GM19238 (cell line): ENCODE measurements at regions not wholly inside any gene's neighbourhood (a gene's known extent, or its start where the extent isn't known, plus 50 kb on each side); places are given as distances from the start of the nearest gene placed in this dataset.
"Not testable (repeated sequence)": the region's sequence is repeated elsewhere in the genome, so short reads cannot be mapped to it uniquely, and the experiment has no call there.

Experiments
- DNase-seq: peaks from one replicate; pipeline ENCODE4 v3.0.0; 2011; ENCODE audit warnings: low spot score; ENCODE audit not compliant: insufficient read length

GRCh38 chr7:112592565-112593263 lies 111.9 kb downstream of the LSMEM1 start:
- not testable (repeated sequence) for DNase-seq

- no peak for DNase-seq
Measured at GRCh38 chr7:112594397-112594796, 113.6 kb downstream of the LSMEM1 start.

DNA sequence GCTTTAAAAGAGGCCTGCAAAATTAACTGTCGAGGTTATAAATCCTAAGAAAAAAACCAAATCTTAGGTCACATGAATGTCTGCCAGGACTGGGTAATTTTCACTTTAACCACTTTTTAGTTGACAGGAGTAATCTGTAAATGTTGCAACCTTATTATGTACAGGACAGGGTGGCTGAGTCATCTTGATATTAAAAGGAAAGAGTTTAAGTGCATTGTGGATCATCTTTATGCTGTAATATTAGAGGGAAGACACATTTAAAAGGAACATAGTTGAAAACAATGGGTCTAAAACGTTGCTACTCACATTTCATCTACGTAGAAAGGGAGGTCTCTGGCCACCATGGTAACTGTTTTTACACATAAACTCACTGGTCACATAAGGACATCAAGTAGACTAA lies 115.5 kb downstream of the LSMEM1 start:
- no peak for DNase-seq

DNA sequence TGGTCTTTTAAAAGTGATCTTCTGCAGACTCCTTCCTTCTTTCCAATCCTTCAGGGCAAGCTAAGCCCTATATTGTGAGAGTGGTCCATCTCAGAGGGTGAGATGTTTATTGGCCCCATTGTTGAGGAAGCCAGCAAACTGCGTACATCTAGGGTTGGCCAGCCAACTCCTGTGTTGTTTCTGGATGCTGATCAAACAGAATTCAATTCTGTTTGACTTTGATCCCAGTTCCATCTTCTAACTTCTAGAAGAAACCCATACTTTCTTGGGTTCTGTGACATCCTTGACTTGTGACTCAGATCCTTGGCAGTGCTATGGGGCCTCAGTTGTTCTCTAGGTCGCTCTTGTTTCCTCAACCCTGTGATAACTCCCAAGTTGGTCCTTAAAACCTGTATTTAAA lies 116.2 kb downstream of the LSMEM1 start:
- DNase-seq: no peak

- DNase-seq: no peak
Measured at GRCh38 chr7:112603673-112604072, 122.9 kb downstream of the LSMEM1 start.

DNA sequence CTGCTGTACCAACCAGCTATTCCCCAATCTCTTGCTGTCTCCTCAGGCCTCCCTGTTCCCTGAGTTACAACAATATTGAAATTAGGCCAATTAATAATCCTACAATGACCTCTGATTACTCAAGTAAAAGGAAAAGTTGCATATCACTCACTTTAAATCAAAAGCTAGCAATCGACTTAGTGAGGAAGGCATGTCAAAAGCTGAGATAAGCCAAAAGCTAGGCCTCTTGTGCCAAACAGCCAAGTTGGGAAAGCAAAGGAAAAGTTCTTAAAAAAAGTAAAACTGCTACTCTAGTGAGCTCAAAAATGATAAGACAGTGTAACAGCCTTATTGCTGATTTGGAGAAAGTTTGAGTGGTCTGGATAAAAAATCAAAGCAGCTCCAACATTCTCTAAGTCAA lies 129.8 kb downstream of the LSMEM1 start:
- no peak for DNase-seq

- no peak for DNase-seq
Measured at GRCh38 chr7:112615701-112616100, 134.9 kb downstream of the LSMEM1 start.

- no peak for DNase-seq
Measured at GRCh38 chr7:112616295-112616694, 135.5 kb downstream of the LSMEM1 start.

- DNase-seq: no peak
Measured at GRCh38 chr7:112619343-112619742, 138.6 kb downstream of the LSMEM1 start.

GRCh38 chr7:112622159-112622715 lies 141.4 kb downstream of the LSMEM1 start:
- no peak for DNase-seq

GRCh38 chr7:112624416-112624815 lies 143.6 kb downstream of the LSMEM1 start:
- no peak for DNase-seq

- no peak for DNase-seq
Measured at GRCh38 chr7:112630565-112630964, 149.8 kb downstream of the LSMEM1 start.

DNA sequence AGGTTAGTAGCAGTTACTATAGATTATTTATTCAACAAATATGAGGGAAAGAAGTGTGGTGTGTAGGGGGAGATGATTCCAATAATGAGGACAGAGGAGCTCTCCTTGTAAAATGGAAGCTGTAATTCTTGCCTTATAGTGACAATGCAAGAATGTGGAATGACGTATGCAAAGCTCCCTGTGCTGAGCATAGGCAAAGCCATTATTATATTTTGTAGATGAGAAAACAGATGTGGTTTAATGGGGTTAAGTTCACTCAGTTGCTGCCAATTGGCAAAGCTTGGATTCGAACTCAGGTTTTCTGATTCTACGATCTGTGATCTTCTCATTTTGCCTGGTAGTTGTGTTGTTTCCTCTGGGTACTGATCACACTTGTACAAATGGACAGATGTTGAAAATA lies 153.3 kb downstream of the LSMEM1 start:
- DNase-seq: no peak

GRCh38 chr7:112635742-112636141 lies 154.5 kb downstream of the TMEM168 start:
- no peak for DNase-seq

DNA sequence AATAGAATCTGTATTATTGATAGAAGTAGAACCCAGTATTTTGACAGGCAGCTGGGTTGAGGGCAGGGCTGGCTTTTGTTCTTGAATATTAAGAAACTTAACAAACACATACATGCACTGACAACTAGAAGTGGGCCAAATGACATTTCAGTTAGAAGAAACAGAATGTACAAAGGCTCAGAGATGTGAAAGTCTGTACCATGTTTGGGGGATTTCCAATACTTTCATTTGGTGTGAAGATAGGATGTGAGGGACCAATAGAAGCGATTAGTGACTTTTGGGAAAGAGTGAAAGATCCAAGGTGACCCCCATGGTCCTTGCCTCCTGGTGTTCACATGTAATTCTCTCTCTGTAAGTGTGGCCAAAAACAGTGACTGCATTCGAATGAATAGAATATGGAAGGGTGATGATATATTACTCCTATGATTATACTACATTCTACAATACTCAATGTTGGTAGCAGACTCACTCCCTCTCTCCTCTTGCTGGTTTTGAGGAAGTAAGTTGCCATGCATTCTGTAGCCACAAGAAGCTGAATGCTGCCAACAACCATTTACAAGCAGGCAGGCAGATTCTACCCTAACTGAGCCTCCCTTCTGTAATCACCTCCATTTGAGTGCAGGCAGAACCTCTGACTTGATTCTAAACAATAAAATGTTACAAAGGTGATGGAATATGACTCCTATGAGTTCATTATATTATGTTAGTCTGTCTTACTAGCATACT lies 151.4 kb downstream of the TMEM168 start:
- DNase-seq: no peak

DNA sequence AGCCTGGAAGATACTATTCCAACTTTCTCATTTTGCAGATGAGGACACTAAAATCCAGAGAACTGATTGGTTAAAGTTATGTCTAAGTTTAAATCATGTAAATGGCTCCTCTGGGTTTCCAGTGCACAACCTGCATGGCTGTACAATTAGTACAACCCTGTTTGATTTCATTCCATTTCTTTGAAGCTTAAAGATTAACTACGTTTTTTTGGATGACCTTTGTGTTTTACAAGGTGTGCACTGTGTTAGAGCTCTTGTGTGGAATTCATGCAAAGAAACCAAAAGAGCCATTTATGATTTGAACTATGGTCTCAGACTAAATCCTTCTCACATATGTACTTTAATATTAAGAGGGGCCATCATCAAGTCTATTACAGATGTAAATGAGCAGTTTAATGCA lies 149.5 kb downstream of the TMEM168 start:
- DNase-seq: no peak

- no peak for DNase-seq
Measured at GRCh38 chr7:112646783-112647182, 143.4 kb downstream of the TMEM168 start.

DNA sequence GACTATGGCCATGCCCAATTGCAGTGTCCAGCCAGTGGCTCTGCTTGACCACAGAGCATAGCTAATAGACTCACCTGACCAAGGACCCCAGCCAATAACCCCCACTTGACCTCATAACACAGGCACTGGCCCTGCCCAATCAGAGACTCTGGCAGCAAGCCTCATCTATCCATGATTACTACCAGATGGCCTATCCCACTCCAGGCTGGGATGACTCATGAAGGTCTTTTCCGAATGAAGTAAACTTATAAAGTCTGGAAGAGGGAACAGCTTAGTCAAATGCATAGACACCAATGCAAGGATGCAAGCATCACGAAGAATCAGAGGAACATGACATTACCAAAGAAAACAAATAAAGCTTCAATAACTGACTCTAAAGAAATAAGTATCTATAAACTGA lies 141.4 kb downstream of the TMEM168 start:
- DNase-seq: no peak

DNA sequence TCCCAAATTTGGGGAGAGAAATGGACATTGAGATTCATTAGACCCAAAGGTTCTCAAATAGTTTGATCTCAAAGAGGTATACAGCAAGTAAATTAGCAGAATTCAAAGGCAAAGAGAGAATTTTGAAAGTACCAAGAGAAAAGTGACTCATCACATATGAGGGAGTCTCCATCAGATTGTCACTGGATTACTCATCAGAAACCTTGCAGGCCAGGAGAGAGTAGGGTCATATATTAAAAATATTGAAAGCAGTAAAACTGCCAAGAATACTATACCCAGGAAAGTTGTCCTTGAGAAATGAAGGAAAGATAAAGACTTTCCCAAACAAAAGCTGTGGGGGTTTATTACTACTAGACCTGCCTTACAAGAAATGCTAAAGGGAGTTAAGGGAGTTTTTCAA lies 140.6 kb downstream of the TMEM168 start:
- no peak for DNase-seq

GRCh38 chr7:112654322-112655216 lies 135.6 kb downstream of the TMEM168 start:
- DNase-seq: no peak

DNA sequence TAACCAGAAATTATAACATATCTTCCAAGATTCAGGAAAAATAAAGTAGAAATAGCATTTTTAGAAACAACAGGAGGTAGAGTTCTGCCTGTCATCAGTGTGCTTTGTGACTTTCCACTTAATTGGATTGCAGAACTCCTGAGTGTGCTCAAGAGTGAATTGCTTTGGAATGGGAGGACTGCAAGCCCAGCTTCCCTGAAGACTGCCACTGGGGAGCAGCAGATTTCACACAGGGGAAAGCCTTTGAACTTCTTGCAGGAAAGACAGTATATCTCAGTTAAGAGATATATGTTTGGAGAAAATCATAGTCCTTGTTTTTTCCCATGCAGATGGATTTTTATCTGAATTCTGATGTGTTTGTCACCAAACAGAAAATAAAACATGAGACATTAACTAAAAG lies 124.5 kb downstream of the TMEM168 start:
- no peak for DNase-seq

DNA sequence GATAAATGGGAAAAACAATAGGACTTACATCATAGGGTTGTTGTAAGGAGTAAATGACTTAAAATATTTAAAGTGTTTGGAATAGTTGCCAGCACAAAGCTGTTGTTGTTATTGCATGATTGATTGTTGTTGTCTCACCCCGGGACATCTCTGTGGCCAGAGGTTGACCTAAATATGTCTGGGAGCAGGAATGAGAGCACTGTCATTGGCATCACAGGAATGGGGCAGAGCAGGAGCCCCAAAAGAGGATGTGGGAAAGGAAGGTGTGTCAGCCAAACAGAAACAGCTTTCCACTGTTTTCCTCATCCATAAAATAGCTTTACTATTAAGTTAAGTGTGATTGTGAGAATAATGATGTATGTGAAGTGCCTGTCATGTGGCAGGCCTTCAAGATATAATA lies 121.6 kb downstream of the TMEM168 start:
- no peak for DNase-seq
